DMS 273 (cell line): ENCODE measurements at regions not wholly inside any gene's neighbourhood (a gene's known extent, or its start where the extent isn't known, plus 50 kb on each side); places are given as distances from the start of the nearest gene placed in this dataset.
A peak's percentile ranks its signal among the peaks of the same experiment; 100 is the strongest.
"Not testable (repeated sequence)": the region's sequence is repeated elsewhere in the genome, so short reads cannot be mapped to it uniquely, and the experiment has no call there.

ENCODE experiments used
- DNase-seq: peaks from one replicate; lab custom pipeline; 2025; ENCODE audit not compliant: unreplicated experiment; lab: John Stamatoyannopoulos, UW

- no peak for DNase-seq
Measured at GRCh38 chr2:34785206-34785785, 1186.2 kb upstream of the FAM98A start.

GRCh38 chr2:34784701-34785100, 1185.6 kb upstream of the FAM98A start:
- no peak for DNase-seq

- DNase-seq: not testable (repeated sequence)
Measured at GRCh38 chr2:34750742-34751141, 1151.6 kb upstream of the FAM98A start.

GRCh38 chr2:34747643-34748042, 1148.5 kb upstream of the FAM98A start:
- no peak for DNase-seq

- peak; percentile 2 for DNase-seq
Measured at GRCh38 chr2:34738691-34739090, 1139.6 kb upstream of the FAM98A start.

- DNase-seq: no peak
Measured at GRCh38 chr2:34737146-34737545, 1138.0 kb upstream of the FAM98A start.

- no peak for DNase-seq
Measured at GRCh38 chr2:34736482-34736881, 1137.4 kb upstream of the FAM98A start.

- no peak for DNase-seq
Measured at GRCh38 chr2:34734662-34735061, 1135.6 kb upstream of the FAM98A start.

- DNase-seq: no peak
Measured at GRCh38 chr2:34734042-34734441, 1134.9 kb upstream of the FAM98A start.

GRCh38 chr2:34731292-34731691, 1132.2 kb upstream of the FAM98A start:
- DNase-seq: no peak

- DNase-seq: no peak
Measured at GRCh38 chr2:34729845-34730244, 1130.7 kb upstream of the FAM98A start.

GRCh38 chr2:34724107-34724506, 1125.0 kb upstream of the FAM98A start:
- DNase-seq: no peak

- no peak for DNase-seq
Measured at GRCh38 chr2:34723683-34724082, 1124.6 kb upstream of the FAM98A start.

- no peak for DNase-seq
Measured at GRCh38 chr2:34719206-34719605, 1120.1 kb upstream of the FAM98A start.

- no peak for DNase-seq
Measured at GRCh38 chr2:34705551-34706247, 1106.6 kb upstream of the FAM98A start.

- no peak for DNase-seq
Measured at GRCh38 chr2:34703292-34703691, 1104.2 kb upstream of the FAM98A start.

GRCh38 chr2:34702391-34702790, 1103.3 kb upstream of the FAM98A start:
- not testable (repeated sequence) for DNase-seq

GRCh38 chr2:34677591-34677990, 1078.5 kb upstream of the FAM98A start:
- not testable (repeated sequence) for DNase-seq

- not testable (repeated sequence) for DNase-seq
Measured at GRCh38 chr2:34677119-34677531, 1078.0 kb upstream of the FAM98A start.

- DNase-seq: no peak
Measured at GRCh38 chr2:34670482-34670881, 1071.4 kb upstream of the FAM98A start.

- DNase-seq: no peak
Measured at GRCh38 chr2:34666821-34667220, 1067.7 kb upstream of the FAM98A start.

- no peak for DNase-seq
Measured at GRCh38 chr2:34664266-34664665, 1065.2 kb upstream of the FAM98A start.

- DNase-seq: no peak
Measured at GRCh38 chr2:34663314-34663713, 1064.2 kb upstream of the FAM98A start.
